Renal cortex interstitium (tissue), 11 donors: ENCODE measurements at regions not wholly inside any gene's neighbourhood (a gene's known extent, or its start where the extent isn't known, plus 50 kb on each side); places are given as distances from the start of the nearest gene placed in this dataset.

ENCODE experiments used
- DNase-seq, 11 donors: peaks; one replicate each; pipeline ENCODE4 v3.0.0-alpha.2; 2013; ENCODE audit warnings: low read depth in 9 of 11, low spot score in 4 of 11; ENCODE audit errors: extremely low read depth in 1 of 11

- no peak for DNase-seq
Observed at GRCh38 chr5:26690511-26690910, 347.9 kb downstream of the CDH9 start.

- no peak for DNase-seq
Observed at GRCh38 chr5:26681861-26682260, 356.5 kb downstream of the CDH9 start.

GRCh38 chr5:26674846-26675245, 363.5 kb downstream of the CDH9 start:
- no peak for DNase-seq

- no peak for DNase-seq
Observed at GRCh38 chr5:26669523-26669922, 368.9 kb downstream of the CDH9 start.

GRCh38 chr5:26669031-26669430, 369.4 kb downstream of the CDH9 start:
- DNase-seq = no peak

GRCh38 chr5:26666371-26666770, 372.0 kb downstream of the CDH9 start:
- DNase-seq = no peak

- no peak for DNase-seq
Observed at GRCh38 chr5:26663500-26663899, 374.9 kb downstream of the CDH9 start.

- no peak for DNase-seq
Observed at GRCh38 chr5:26662806-26663360, 375.5 kb downstream of the CDH9 start.

GRCh38 chr5:26660116-26660515, 378.3 kb downstream of the CDH9 start:
- no peak for DNase-seq

- DNase-seq = no peak
Observed at GRCh38 chr5:26649000-26649399, 389.4 kb downstream of the CDH9 start.

GRCh38 chr5:26647781-26648180, 390.6 kb downstream of the CDH9 start:
- DNase-seq = no peak

- DNase-seq = no peak
Observed at GRCh38 chr5:26645659-26646058, 392.7 kb downstream of the CDH9 start.

- no peak for DNase-seq
Observed at GRCh38 chr5:26641492-26641891, 396.9 kb downstream of the CDH9 start.

- no peak for DNase-seq
Observed at GRCh38 chr5:26625099-26625498, 413.3 kb downstream of the CDH9 start.

- DNase-seq = no peak
Observed at GRCh38 chr5:26622947-26623346, 415.4 kb downstream of the CDH9 start.

- no peak for DNase-seq
Observed at GRCh38 chr5:26610577-26610976, 427.8 kb downstream of the CDH9 start.

GRCh38 chr5:26601563-26601962, 436.8 kb downstream of the CDH9 start:
- no peak for DNase-seq

- no peak for DNase-seq
Observed at GRCh38 chr5:26582350-26583045, 455.9 kb downstream of the CDH9 start.

- no peak for DNase-seq
Observed at GRCh38 chr5:26579712-26580111, 458.7 kb downstream of the CDH9 start.

- DNase-seq = no peak
Observed at GRCh38 chr5:26578002-26578401, 460.4 kb downstream of the CDH9 start.

GRCh38 chr5:26572480-26572879, 465.9 kb downstream of the CDH9 start:
- no peak for DNase-seq
